RKO (cell line): ENCODE measurements at regions not wholly inside any gene's neighbourhood (a gene's known extent, or its start where the extent isn't known, plus 50 kb on each side); places are given as distances from the start of the nearest gene placed in this dataset.
"Not testable (repeated sequence)": the region's sequence is repeated elsewhere in the genome, so short reads cannot be mapped to it uniquely, and the experiment has no call there.

Source experiments
- DNase-seq: peaks from one replicate; pipeline ENCODE4 v3.0.0-alpha.2; 2016; ENCODE audit warnings: low spot score

DNA sequence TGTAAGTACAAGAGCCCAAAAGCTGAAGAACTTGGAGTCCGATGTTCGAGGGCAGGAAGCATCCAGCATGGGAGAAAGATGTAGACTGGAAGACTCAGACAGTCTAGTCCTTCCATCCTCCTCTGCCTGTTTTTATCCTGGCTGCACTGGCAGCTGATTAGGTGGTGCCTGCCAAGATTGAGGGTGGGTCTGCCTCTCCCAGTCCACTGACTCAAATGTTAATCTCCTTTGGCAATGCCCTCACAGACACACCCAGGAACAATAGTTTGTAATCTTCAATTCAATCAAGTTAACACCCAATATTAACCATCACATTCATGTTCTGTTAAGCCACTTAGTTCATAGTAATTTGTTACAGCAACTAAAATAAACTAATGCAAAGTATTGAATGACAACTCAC lies 904.4 kb upstream of the HS3ST1 start:
- not testable (repeated sequence) for DNase-seq

DNA sequence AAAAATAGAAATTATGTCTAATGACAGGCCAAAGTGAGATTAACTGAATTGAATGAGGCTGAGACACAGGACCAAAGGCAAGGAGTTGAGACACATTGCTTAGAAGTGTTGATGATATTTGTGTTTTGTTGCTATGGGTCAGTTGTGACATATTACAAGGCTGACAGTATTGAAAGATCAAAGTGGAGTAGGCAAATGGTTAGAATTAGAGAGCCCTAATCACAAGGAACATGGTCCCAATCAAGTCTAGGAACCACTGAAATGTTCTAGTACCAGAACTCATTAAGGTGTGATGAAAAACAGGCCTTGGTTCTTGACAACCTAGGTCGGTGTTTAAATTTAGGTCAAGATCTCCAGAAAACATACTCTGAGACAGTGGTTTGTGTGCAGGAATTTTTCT lies 896.3 kb upstream of the HS3ST1 start:
- no peak for DNase-seq

DNA sequence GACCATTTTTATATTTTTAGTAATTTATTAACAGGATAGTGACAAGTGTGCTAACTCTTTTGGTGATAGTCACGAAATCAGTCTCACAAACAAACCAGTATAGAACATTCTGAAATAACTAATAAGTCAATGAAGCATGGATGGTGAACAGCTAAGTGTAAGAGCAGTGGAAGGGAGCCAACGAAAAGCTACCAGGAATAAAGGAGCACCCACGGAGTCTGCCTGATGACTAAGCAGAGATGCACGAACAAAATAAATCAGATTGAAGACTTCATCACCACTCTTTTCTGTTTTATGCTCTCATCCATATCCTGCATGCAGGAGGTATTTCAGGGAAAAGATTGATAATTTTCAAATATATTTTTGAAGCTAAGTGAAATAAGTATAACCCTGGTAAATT lies 891.1 kb upstream of the HS3ST1 start:
- peak; percentile 0 for DNase-seq

DNA sequence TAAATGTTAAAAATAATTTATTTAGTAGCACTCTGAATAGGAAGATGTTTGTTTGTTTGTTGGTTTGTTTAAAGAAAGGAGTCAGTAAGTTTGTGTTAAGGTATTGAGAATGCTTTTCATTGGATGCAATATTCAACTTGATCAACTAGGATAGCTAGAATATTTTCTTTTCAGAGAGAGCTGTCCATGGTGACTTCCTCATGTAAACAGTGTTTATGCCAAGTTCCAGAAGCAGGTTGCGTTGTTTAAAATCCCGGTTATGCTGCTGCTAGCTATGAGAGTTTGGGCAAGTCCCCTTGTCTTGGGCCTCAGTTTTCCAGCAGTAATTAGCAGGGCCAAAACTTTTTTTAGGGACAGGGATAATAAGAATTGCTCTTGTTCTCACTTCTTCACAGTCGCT lies 876.2 kb upstream of the HS3ST1 start:
- DNase-seq = no peak

DNA sequence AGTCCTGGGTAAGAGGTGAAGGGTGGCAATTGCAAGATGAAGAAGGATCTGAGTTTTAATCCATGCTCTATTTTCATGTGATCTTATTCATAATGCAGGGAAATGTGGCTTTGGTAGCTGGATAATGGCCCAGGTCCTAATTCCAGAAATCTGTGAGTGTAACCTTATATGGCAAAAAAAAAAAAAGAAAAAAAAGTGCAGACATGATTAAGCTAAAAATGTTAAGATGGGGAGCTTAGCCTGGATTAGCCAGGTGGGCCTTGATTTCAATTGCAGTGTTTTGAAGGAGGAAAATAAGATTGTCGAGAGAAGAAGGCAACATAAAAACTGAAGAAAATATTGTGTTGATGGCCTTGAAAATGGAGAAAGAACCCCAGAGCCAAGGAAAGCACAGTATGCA lies 867.7 kb upstream of the HS3ST1 start:
- DNase-seq = no peak

DNA sequence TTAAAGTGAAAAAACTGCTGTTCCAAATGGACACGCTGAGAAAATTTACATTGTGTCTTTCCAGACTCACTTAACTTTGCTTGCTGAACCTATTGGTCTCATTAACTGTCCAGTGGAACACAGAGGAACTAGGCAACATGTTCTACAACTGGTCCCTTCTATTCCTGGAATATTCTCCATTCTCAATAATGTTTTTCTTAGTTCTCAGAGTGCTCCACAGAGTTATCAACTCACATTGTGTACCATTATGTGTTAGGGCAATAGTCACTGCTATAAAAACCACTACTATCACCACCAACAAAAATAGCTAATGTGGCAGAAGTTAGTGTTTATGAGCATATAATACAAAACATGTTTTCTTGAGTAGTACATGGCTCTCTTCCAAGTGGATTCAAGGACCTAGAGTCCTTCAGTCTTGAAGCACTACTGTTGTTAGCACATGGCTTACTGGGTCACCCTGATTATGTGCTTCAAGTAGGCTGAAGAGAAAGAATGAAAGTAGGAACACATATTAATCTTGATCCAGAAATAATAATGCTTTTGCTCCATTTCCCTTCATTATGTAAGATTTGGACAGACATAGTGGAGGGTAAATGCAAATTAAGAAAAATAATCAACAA lies 865.3 kb upstream of the HS3ST1 start:
- no peak for DNase-seq

DNA sequence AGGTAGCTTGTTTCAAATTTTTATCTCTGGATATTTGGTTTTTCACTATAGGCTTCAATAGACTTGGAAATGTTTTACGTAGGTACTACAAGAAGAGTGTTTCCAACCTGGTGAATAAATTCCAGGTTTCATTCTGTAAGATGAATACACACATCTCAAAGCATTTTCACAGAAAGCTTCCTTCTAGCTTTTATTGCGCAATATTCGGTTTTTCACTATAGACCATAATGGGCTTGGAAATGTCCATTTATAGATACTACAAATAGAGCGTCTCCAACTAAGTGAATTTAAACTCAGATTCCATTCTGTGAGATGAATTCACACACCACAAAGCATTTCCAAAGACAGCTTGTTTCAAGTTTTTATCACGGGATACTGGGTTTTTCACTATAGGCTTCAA lies 857.7 kb upstream of the HS3ST1 start:
- DNase-seq = no peak

DNA sequence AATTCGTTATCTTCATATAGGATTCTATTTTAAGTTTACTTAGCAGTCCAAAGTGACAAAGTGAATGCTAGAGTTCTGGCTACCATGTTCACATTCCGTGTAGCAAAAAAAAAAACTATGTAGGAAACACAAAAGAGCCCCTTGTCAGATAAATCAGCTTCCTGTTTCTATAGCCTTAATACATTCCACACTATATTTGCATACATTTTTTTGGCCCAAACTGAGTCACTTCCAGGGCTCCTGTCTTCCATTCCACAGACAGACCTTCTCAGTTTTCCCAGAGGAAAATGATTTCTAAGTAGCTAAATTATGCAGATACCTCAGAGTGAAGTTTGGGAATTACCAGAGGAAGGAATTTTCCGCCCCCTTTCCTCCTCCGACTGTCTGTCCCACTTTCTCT lies 841.9 kb upstream of the HS3ST1 start:
- no peak for DNase-seq

DNA sequence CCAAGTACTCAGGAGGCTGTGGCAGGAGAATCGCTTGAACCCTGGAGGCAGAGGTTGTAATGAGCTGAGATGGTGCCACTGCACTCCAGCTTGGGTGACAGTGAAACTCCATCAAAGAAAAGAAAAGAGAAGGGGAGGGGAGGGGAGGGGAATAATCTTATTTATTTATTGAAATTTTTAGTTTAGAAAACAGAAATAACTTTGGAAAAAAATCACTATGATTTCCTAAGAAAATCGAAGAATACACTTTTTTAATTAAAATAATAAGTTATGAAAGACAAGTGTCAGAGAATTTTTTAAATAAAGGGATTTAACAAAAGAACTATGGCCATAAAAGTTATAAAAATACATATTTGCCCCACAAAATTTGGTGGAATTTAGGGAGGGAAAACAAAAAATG lies 836.9 kb upstream of the HS3ST1 start:
- no peak for DNase-seq

DNA sequence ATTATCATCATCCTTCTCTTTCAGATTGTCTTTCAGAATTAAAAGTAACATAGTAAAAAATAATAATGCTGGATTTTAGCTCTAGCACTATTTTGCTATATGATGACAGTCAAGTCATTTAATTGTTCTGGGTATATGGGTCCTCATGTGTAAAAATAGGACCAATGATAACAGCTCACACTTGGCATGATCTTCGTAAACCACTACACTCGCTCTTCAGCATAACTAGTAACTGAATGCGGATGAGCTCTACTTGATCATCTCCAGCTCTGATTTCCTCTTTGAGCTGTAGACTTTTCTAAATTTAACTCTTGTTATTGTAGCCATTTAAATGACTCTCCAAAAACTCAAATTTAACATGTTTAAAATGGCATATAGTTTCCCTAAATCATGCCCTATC lies 831.8 kb upstream of the HS3ST1 start:
- DNase-seq = no peak

DNA sequence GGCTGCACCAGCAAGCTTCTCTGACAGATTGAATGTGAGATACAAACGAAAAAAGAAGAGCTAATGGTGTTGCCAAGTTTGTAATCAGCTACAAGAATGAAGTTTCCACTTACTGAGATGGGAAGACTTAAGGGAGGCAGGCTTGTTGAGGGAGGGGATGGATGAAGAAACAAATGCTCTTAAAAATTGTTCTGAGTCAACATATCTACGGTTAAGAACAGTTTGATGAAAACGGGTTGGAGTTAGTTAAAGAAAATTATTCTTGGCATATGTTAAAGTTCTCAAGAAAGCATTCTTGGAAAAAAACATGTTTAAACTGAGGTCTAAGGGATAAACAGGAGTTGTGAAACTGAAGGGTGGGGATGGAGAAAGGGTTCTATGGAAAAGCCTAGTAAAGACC lies 816.3 kb upstream of the HS3ST1 start:
- no peak for DNase-seq

DNA sequence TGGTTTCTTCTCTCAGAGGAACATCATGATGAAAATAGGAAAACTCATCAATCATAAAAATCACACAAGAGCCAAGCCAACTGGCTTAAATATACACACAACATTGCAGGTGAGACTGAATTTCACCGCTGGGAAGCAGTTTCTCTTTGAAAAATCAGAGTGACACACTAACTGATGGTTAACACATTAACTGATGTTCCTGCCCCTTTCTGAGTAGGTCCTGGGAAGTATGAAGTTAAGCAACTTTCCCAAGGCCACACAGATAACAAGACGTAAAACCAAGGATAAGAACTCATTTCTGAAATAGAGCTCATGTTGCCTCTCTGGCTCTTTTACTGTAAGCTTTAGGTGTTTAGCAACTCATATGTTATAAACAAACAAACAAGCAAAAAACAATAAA lies 813.7 kb upstream of the HS3ST1 start:
- DNase-seq = no peak

DNA sequence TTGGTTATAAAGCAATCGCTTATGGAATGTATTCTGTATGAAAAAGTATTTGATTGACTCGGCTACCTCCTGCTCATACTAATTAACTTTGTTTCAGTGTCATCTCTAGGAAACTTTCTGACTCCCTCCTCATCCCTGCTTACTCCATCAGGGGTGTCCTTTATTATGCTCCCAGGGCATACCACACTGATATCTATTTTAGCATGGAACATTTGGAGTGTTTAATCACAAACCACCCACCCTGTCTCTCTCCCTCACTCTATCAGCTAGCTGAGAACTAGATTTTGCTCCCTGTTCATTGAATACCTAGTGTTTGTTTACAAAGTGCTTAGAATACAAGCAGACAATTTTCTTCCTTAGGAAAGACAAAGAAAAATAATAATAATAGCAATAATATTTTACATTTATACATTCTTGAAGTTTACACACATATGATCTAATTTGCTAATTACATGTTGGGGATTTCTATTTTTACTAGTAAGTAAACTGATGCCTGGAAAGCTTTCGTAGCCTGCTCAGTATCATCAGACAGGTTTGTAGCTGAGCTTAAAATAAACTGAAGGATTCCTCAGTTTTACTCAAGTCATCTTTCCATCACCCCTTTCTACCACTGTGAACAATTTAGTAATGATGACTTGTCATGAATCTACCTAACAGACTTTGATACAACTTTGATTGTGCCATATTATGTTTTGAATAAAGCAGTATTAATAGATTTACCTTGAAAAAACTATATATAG lies 811.4 kb upstream of the HS3ST1 start:
- no peak for DNase-seq

DNA sequence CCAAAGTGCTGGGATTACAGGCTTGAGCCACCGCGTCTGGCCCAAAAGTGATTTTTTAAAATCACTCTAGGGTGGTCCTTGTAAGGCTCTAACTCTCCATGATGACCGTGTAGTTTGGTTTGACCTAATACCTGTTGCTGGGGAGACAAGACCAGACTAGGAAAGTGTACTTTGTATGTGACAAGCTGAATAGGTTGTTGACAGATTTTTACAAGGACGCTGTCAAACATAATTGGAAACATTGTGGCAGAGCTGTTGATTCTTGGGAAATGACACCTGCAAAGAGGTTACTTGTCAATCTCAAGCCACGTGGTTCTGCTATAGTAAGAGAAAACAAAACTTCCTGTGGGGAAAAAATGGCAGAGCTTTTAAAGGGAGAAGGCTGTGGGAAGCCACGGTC lies 802.4 kb upstream of the HS3ST1 start:
- DNase-seq = no peak

DNA sequence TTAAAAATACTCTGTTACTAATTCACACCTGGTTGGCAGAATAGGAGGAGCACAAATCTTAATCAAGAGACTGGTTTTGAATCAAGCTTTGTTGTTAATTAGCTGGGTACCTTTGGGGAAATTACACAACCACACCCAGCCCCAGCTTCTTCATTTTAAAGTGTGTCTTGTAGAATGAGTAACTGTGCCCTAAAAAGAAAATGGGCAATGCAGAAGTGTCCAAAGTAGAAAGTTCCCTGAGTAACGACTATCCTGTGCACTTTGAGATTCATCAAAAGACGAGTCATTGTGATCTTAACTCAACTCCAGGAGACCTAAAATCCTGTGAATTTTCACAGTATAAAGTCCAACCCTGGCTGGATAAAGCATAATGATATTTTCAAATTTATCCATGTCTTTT lies 792.3 kb upstream of the HS3ST1 start:
- no peak for DNase-seq

DNA sequence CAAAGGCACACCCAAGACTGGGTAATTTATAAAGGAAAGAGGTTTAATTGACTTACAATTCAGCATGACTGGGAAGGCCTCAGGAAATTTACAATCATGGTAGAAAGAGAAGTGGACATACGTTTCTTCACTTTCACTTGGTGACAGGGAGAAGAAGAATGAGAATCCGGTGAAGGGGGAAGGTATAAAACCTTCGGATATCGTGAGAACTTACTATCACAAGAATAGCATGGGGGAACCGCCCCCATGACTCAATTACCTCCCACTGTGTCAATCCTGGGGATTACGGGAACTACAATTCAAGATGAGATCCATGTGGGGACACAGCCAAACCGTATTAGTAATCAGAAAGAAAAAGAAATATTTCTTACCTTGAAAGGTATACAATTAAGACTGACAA lies 782.9 kb upstream of the HS3ST1 start:
- no peak for DNase-seq

DNA sequence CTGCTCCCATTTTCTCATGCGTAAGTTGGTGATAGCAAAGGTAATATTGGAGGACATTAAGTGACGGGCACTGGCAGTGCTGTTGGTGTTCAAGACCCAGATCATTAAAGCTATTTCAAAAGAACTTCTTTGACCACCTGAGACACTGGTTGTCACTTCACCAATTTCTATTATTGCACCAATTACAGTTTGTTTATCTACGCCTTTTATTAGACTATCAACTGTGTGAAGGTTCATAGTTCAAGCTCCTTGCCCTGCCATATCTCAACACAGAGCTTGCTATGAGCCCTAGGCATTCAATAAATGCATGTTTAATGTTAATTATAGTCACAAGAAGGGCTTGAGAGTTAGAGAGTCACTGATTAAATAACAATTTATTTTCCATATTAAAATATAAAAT lies 778.7 kb upstream of the HS3ST1 start:
- no peak for DNase-seq

DNA sequence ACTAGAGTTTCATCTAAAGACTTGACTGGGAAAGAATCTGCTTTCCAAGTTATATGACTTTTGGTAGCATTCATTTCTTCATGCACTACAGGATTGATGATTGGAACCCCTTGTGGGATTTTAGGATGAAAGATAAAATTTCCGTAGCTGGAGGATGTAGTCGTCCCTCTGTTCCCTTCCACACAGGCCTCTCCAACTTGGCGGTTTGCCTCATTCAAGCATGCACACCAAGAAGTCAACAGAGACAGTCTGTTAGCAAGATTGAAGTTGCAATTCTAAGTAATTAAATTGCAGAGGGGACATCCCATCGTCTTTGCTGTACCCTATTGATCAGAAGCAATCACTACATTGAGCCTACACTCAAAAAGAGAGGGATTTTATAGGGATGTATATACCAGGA lies 777.4 kb upstream of the HS3ST1 start:
- no peak for DNase-seq

DNA sequence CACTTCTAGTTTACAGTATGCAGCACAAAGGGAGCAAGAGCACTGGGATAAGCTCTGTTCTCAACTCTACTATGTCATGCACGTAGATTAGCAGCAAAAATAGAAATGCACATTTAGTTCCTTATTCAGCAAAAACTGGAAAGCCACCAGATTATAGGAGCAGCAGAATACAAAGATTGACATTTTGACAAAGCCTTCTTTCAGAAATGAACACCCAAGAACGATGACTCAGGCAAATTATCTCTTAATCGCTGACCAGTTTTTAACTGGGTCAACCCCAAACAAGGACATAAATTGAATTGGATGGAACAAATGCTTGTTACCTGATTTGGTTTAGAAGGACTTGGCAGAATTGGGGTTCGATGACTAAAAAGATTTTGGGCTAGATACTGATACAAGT lies 775.3 kb upstream of the HS3ST1 start:
- no peak for DNase-seq

DNA sequence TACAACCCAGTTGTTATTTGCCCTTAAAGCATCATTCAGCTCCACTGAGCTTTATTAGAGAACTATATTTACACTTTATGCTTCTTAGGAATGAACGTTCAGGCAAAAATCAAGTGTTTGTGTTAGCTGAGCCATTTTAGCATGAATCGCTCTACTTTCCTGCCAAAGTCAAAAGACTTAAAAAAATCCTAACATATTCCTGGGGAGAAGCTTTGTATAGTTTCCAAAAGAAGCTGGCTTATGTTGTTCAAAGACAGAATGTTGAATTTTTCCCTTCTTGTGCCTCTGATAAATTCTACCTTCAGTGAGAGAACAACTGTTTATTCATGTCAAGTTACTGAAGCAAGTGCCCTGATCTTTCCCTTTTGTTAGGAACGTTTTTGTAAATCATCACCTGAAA lies 771.5 kb upstream of the HS3ST1 start:
- DNase-seq = no peak

DNA sequence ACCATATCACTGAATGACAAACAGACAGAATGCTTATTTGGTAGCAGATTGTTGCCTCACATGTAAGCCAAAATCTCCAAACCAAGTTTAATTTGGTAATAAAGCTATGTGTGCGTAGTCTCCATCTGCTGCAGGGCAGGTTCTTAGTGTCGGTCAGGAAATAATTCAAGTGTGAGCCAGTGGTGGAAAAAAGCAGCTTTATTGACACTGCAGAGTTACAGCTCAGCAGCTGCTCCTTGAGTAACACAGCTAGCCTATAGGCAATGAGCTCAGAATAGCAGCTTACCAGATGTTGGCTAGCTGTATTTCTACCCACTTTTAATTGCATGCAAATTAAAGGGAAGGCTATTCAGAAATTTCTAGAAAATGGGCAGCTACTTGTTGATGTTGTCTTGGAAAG lies 757.8 kb upstream of the HS3ST1 start:
- no peak for DNase-seq

DNA sequence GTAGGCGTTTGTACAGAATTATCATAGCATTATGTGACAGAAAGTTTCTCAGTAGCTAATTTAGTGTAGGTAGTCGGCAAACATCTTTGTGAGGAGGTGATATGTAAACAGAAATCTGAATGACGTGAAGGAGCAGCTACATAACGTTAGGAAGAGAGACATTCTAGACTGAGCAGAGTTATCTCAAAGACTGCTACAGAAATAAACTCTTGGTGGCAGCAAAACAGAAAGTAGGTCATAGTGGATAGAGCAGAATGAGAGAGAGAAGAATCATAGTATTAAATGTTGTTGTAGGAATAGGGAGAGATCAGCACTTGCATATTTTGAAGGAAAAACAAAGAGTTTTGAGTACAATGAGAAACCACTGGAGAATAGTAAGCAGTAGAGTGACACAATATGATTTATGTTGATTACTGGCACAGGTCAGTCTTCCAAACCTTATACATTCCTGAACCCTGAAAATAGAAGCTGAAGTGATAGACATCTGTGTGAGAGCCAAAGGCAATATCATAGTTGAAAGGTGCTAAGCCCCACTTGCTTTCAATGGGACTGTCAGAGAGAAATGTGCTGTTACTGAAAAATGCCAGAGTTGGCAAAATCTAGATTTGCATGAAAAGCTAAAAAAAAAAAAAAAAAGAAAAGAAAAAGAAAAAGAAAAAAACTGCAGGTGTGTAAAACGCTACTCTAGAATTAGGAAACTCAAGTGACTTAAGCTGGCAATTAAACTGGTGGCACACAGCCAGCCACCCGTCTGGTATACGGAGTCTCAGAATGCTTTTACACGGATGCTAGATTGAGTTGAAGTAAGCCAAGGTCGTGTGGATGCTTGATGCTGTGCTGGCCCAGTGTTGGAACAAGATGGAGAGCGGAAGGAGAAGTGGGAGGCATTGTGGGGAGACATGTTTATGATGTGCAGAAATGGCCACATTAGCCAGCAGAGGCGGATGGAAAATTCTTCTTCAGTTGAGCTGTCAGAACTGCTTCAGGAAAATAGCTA lies 750.2 kb upstream of the HS3ST1 start:
- no peak for DNase-seq

DNA sequence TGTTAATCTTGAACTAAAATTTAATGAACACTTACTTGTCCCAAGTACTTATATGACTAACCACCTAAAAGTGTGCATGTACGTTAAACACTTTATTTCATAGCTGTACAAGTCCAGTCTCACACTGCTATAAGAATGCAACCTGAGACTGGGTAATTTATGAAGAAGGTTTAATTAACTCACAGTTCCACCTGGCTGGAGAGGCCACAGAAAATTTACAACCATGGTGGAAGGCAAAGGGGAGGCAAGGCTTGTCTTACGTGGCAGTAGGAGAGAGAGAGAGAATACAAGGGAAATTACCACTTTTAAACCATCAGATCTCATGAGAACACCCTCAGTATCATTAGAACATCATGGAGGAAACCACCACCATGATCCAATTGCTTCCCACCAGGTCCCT lies 748.7 kb upstream of the HS3ST1 start:
- DNase-seq = no peak
